Peyer's patch (tissue), 4 donors: ENCODE measurements at regions not wholly inside any gene's neighbourhood (a gene's known extent, or its start where the extent isn't known, plus 50 kb on each side); places are given as distances from the start of the nearest gene placed in this dataset.

Source experiments
- CTCF ChIP-seq, 6 experiments: fragments of 450-650 bp in 4 of 6; fragments of 200-600 bp in 2 of 6; sonication (generic) in 1 of 6; IDR thresholded peaks; one replicate each; pipeline ENCODE4 v1.5.1; 2017 to 2019; ENCODE audit warnings: antibody characterized with exemption in 6 of 6, mild to moderate bottlenecking in 3 of 6, moderate library complexity in 1 of 6
- POLR2A ChIP-seq, 2 donors: fragments of 450-650 bp; IDR thresholded peaks; one replicate each; pipeline ENCODE4 v1.5.1; 2017; ENCODE audit warnings: antibody characterized with exemption in 2 of 2, mild to moderate bottlenecking in 2 of 2, moderate library complexity in 2 of 2

GRCh38 chr3:141680620-141681389 lies 57.3 kb upstream of the RNF7 start:
- TF ChIP-seq POLR2A (IDR thresholded peaks at IDR 0.05) = no peak
- no peak for TF ChIP-seq CTCF (IDR thresholded peaks at IDR 0.05)
